ENCODE measurements at regions not wholly inside any gene's neighbourhood (a gene's known extent, or its start where the extent isn't known, plus 50 kb on each side); places are given as distances from the start of the nearest gene placed in this dataset.

- no peak overlapping the region for H3K27ac Mint-ChIP-seq
- peaks cover 18% of the 10 kb centered on the region for H3K27me3 Mint-ChIP-seq
- H3K9me3 Mint-ChIP-seq = peaks cover 3% of the 10 kb centered on the region
- H3K36me3 Mint-ChIP-seq (ENCODE audit: low read depth) = peaks cover 2% of the 10 kb centered on the region
- DNase-seq = no peak
- H3K4me1 Mint-ChIP-seq = peaks cover 4% of the 10 kb centered on the region
- CTCF ChIA-PET = no interaction called here
- H3K4me3 Mint-ChIP-seq = no peak overlapping the region
- POLR2A ChIA-PET = no interaction called here
These were observed 51.9 kb upstream of the ADORA2B start for GRCh38 chr17:15892731-15893657.

GRCh38 chr17:15893658-15894024 is 51.3 kb upstream of the ADORA2B start:
- Mint-ChIP-seq H3K27ac (no peak overlapping the region), H3K9me3 (peaks cover 4% of the 10 kb centered on the region), H3K4me3 (no peak overlapping the region), H3K36me3 (ENCODE audit: low read depth) (peaks cover 2% of the 10 kb centered on the region), H3K4me1 (peaks cover 5% of the 10 kb centered on the region), H3K27me3 (peaks cover 20% of the 10 kb centered on the region)
- DNase-seq = no peak
- CTCF ChIA-PET = no interaction called here
- POLR2A ChIA-PET = no interaction called here

DNA sequence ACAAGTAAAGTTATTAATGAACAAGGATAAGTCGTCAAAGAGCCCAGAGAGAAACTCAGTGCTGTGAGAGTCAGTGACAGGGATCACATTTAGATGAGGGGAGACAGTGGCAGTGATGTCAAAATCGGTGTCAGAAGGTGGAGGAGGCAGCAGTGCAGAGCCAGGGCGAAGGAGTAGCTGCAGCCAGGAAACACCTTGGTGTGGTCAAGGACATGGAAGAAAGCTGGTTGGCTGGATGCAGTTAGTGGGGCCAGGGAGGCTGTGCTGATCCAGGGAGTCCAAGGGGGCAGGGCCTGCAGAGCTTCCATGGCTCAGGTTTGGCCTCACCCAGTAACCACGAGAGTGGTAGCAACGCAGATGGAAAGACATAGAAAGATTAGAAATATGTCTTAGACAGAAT is 50.7 kb upstream of the ADORA2B start:
- H3K4me1 Mint-ChIP-seq = peaks cover 5% of the 10 kb centered on the region
- peaks cover 20% of the 10 kb centered on the region for H3K27me3 Mint-ChIP-seq
- peaks cover 4% of the 10 kb centered on the region for H3K9me3 Mint-ChIP-seq
- H3K4me3 Mint-ChIP-seq = no peak overlapping the region
- peaks cover 2% of the 10 kb centered on the region for H3K36me3 Mint-ChIP-seq (ENCODE audit: low read depth)
- ChIA-PET POLR2A (no interaction called here), CTCF (interaction anchor here (0.6 kb wide), 1 partner anchor 105 kb away, joined by 3 read pairs; no protein-coding TSS in a partner anchor)
- DNase-seq = no peak
- no peak overlapping the region for H3K27ac Mint-ChIP-seq

- H3K4me1 Mint-ChIP-seq = peaks cover 5% of the 10 kb centered on the region
- H3K36me3 Mint-ChIP-seq (ENCODE audit: low read depth) = peaks cover 2% of the 10 kb centered on the region
- no peak for DNase-seq
- peaks cover 23% of the 10 kb centered on the region for H3K27me3 Mint-ChIP-seq
- peaks cover 7% of the 10 kb centered on the region for H3K9me3 Mint-ChIP-seq
- CTCF ChIA-PET = no interaction called here
- POLR2A ChIA-PET = no interaction called here
- no peak overlapping the region for H3K4me3 Mint-ChIP-seq
- no peak overlapping the region for H3K27ac Mint-ChIP-seq
These were observed 49.8 kb upstream of the ADORA2B start for GRCh38 chr17:15894913-15895658.
